ENCODE measurements at regions not wholly inside any gene's neighbourhood (a gene's known extent, or its start where the extent isn't known, plus 50 kb on each side); places are given as distances from the start of the nearest gene placed in this dataset.
A peak's percentile ranks its signal among the peaks of the same experiment; 100 is the strongest.

DNA sequence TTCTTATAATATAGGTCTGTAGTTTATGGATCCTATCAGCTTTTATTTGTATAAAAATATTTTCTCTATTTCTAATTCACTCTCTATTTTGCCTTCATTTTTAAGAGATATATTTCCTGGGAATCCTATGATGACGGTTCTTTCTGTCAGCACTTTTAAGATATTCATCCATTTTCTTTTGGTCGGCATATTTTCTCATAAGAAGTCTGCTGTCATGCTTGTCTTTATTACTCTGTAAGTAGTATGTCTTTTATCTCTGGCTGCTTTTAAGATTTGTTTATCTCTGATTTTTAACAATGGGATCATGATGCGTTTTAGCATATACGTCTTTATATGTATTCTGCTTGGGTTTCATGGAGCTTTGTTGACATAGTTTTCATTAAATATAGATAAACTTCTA, 175.5 kb downstream of the SNX19 start:
- DNase-seq (no peak), ATAC-seq (no peak)
- Histone ChIP-seq H3K36me3 (no peaks in the 10 kb centered on the region), H3K9me3 (peaks cover 0 to 33% (median 13%) of the 10 kb centered on the region in 11 donors), H3K27me3 (no peaks in the 10 kb centered on the region), H3K4me1 (peaks cover 0 to 23% (median 21%) of the 10 kb centered on the region in 9 donors), H3K4me3 (no peak overlapping the region), H3K27ac (no peak overlapping the region)
- intact Hi-C loops (cut with DNase I): no loop called here
- WGBS, 2 donors: 95 to 97% methylated on average over 4 of the region's 4 CpGs
- TF ChIP-seq, protein P1, sequence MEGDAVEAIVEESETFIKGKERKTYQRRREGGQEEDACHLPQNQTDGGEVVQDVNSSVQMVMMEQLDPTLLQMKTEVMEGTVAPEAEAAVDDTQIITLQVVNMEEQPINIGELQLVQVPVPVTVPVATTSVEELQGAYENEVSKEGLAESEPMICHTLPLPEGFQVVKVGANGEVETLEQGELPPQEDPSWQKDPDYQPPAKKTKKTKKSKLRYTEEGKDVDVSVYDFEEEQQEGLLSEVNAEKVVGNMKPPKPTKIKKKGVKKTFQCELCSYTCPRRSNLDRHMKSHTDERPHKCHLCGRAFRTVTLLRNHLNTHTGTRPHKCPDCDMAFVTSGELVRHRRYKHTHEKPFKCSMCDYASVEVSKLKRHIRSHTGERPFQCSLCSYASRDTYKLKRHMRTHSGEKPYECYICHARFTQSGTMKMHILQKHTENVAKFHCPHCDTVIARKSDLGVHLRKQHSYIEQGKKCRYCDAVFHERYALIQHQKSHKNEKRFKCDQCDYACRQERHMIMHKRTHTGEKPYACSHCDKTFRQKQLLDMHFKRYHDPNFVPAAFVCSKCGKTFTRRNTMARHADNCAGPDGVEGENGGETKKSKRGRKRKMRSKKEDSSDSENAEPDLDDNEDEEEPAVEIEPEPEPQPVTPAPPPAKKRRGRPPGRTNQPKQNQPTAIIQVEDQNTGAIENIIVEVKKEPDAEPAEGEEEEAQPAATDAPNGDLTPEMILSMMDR (IDR thresholded peaks at IDR 0.05): no peak

- intact Hi-C loops (cut with DNase I): no loop called here
- no peak overlapping the region for H3K27ac ChIP-seq
- no peaks in the 10 kb centered on the region for H3K36me3 ChIP-seq
- ATAC-seq: no peak
- peaks cover 0 to 30% (median 13%) of the 10 kb centered on the region in 11 donors for H3K9me3 ChIP-seq
- H3K4me3 ChIP-seq: no peak overlapping the region
- TF ChIP-seq, protein P1 (IDR thresholded peaks at IDR 0.05): no peak
- H3K4me1 ChIP-seq: no peaks in the 10 kb centered on the region
- no peaks in the 10 kb centered on the region for H3K27me3 ChIP-seq
- 84 to 92% methylated on average over 3 of the region's 3 CpGs for WGBS, 2 donors
- no peak for DNase-seq
These were observed 171.5 kb downstream of the SNX19 start for GRCh38 chr11:130744794-130745193.

- Histone ChIP-seq H3K27ac (no peak overlapping the region), H3K27me3 (no peaks in the 10 kb centered on the region), H3K4me1 (no peaks in the 10 kb centered on the region), H3K9me3 (no peaks in the 10 kb centered on the region), H3K4me3 (no peak overlapping the region), H3K36me3 (no peaks in the 10 kb centered on the region)
- intact Hi-C loops (cut with DNase I): no loop called here
- DNase-seq (no peak), ATAC-seq (no peak)
- 81 to 83% methylated on average over 2 of the region's 2 CpGs for WGBS, 2 donors
- TF ChIP-seq, protein P1 (IDR thresholded peaks at IDR 0.05): no peak
These were observed 167.1 kb downstream of the SNX19 start for GRCh38 chr11:130749216-130749615.

GRCh38 chr11:130760515-130761125, 155.7 kb downstream of the SNX19 start:
- intact Hi-C loops (cut with DNase I): no loop called here
- ATAC-seq: peak in 1 of 8 donors; percentile 29

More at GRCh38 chr11:130760515-130761125, 155.7 kb downstream of the SNX19 start:
- no peaks in the 10 kb centered on the region for H3K9me3 ChIP-seq
- peaks cover 0 to 10% (median 0%) of the 10 kb centered on the region in 9 donors for H3K4me1 ChIP-seq
- TF ChIP-seq, protein P1 (IDR thresholded peaks at IDR 0.05): no peak
- no peaks in the 10 kb centered on the region for H3K27me3 ChIP-seq
- H3K4me3 ChIP-seq: no peak overlapping the region
- no peak for DNase-seq
- H3K27ac ChIP-seq: no peak overlapping the region
- WGBS, 2 donors: 69 to 74% methylated on average over 6 of the region's 6 CpGs
- no peaks in the 10 kb centered on the region for H3K36me3 ChIP-seq

Data from heart right ventricle (tissue), 16 donors.